GM12891 (cell line): ENCODE measurements at regions not wholly inside any gene's neighbourhood (a gene's known extent, or its start where the extent isn't known, plus 50 kb on each side); places are given as distances from the start of the nearest gene placed in this dataset.

Experiments used
- PAX5 ChIP-seq: IDR thresholded peaks from 2 replicates; pipeline ENCODE4 v1.6.1; 2011; ENCODE audit warnings: low read length, moderate library complexity, mild to moderate bottlenecking; ENCODE audit not compliant: insufficient read depth, severe bottlenecking
- POLR2A ChIP-seq: IDR thresholded peaks from 2 replicates; pipeline ENCODE4 v1.6.1; 2011; ENCODE audit warnings: low read depth, low read length, control low read depth
- POLR2AphosphoS5 ChIP-seq: IDR thresholded peaks from 2 replicates; pipeline ENCODE4 v1.6.1; 2011; ENCODE audit warnings: low read depth, low read length, control low read depth
- SPI1 ChIP-seq: IDR thresholded peaks from 2 replicates; pipeline ENCODE4 v1.6.1; 2011; ENCODE audit warnings: low read depth, low read length, control low read depth
- TAF1 ChIP-seq: IDR thresholded peaks from 2 replicates; pipeline ENCODE4 v1.6.1; 2011; ENCODE audit warnings: low read depth, low read length, control low read depth

DNA sequence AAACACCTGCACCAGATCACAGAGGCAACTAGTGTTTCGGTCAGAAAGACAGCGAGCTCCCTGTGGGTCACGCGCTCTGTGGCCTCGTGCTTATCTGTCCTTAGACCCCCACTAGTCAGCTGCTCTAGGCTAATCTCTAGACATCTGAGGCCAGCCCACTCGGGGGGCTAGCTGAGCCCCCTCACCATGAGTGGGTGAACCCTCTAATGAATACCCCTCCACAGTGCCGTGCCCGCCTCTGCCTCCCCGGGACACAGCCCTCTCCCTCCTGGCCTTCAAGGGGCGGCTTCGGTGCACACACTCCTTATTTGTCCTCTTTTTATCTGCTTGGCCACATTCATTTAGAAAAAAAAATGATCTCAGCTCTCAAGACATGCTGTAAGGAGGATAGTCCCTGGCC, 320.1 kb downstream of the C16orf95 start:
- no peak for TF ChIP-seq POLR2A
- no peak for TF ChIP-seq POLR2AphosphoS5
- no peak for TF ChIP-seq SPI1
- TF ChIP-seq TAF1, result no peak
- no peak for TF ChIP-seq PAX5
